ENCODE measurements at regions not wholly inside any gene's neighbourhood (a gene's known extent, or its start where the extent isn't known, plus 50 kb on each side); places are given as distances from the start of the nearest gene placed in this dataset.
"Not testable (repeated sequence)": the region's sequence is repeated elsewhere in the genome, so short reads cannot be mapped to it uniquely, and the experiment has no call there.

- H4K20me1 ChIP-seq (ENCODE audit: control insufficient read depth, insufficient read depth, low read depth, low read length): no peaks in the 10 kb centered on the region
- no peaks in the 10 kb centered on the region; the same call in 1 of the 2 replicates for H3K9me3 ChIP-seq (ENCODE audit: control insufficient read depth, insufficient read depth, low read length)
- no peaks in the 10 kb centered on the region for H3K36me3 ChIP-seq (ENCODE audit: control insufficient read depth, low read length)
- H3K4me1 ChIP-seq (ENCODE audit: control insufficient read depth, low read length): no peaks in the 10 kb centered on the region
- no peak overlapping the region for H3K4me2 ChIP-seq (ENCODE audit: low read length)
- no peaks in the 10 kb centered on the region for H3K27me3 ChIP-seq (ENCODE audit: control insufficient read depth, low read length)
- H3K79me2 ChIP-seq (ENCODE audit: control insufficient read depth, low read length): no peaks in the 10 kb centered on the region
- no peaks in the 10 kb centered on the region for H3K9me2 ChIP-seq (replicated peaks; ENCODE audit: control insufficient read depth, low read length)
- no peak for TF ChIP-seq CTCF (IDR thresholded peaks at IDR 0.05; ENCODE audit: low read depth, low read length, poor library complexity, severe bottlenecking)
- TF ChIP-seq EZH2phosphoT487 (IDR thresholded peaks at IDR 0.05; ENCODE audit: borderline replicate concordance, low read length): no peak
- H3F3A ChIP-seq (ENCODE audit: control insufficient read depth, insufficient read depth): no peaks in the 10 kb centered on the region
- H3K4me3 ChIP-seq (ENCODE audit: low read length): no peak overlapping the region
- no peak overlapping the region for H3K27ac ChIP-seq (ENCODE audit: low read depth, low read length)
Measured at GRCh38 chr5:12669326-12669725, 765.1 kb upstream of the CTNND2 start.

GRCh38 chr5:12668564-12668963, 764.3 kb upstream of the CTNND2 start:
- TF ChIP-seq EZH2phosphoT487 (IDR thresholded peaks at IDR 0.05; ENCODE audit: borderline replicate concordance, low read length) (no peak), CTCF (IDR thresholded peaks at IDR 0.05; ENCODE audit: low read depth, low read length, poor library complexity, severe bottlenecking) (no peak)
- H3F3A ChIP-seq (ENCODE audit: control insufficient read depth, insufficient read depth): no peaks in the 10 kb centered on the region
- no peaks in the 10 kb centered on the region for H3K79me2 ChIP-seq (ENCODE audit: control insufficient read depth, low read length)
- no peaks in the 10 kb centered on the region for H3K9me2 ChIP-seq (replicated peaks; ENCODE audit: control insufficient read depth, low read length)
- H3K9me3 ChIP-seq (ENCODE audit: control insufficient read depth, insufficient read depth, low read length): no peaks in the 10 kb centered on the region; the same call in 1 of the 2 replicates
- no peaks in the 10 kb centered on the region for H3K36me3 ChIP-seq (ENCODE audit: control insufficient read depth, low read length)
- no peak overlapping the region for H3K4me2 ChIP-seq (ENCODE audit: low read length)
- H3K4me3 ChIP-seq (ENCODE audit: low read length): no peak overlapping the region
- no peaks in the 10 kb centered on the region for H3K27me3 ChIP-seq (ENCODE audit: control insufficient read depth, low read length)
- no peaks in the 10 kb centered on the region for H3K4me1 ChIP-seq (ENCODE audit: control insufficient read depth, low read length)
- H3K27ac ChIP-seq (ENCODE audit: low read depth, low read length): no peak overlapping the region
- no peaks in the 10 kb centered on the region for H4K20me1 ChIP-seq (ENCODE audit: control insufficient read depth, insufficient read depth, low read depth, low read length)

- H3K4me1 ChIP-seq (ENCODE audit: control insufficient read depth, low read length): not testable (repeated sequence)
Measured at GRCh38 chr5:12667818-12668217, 763.6 kb upstream of the CTNND2 start.

DNA sequence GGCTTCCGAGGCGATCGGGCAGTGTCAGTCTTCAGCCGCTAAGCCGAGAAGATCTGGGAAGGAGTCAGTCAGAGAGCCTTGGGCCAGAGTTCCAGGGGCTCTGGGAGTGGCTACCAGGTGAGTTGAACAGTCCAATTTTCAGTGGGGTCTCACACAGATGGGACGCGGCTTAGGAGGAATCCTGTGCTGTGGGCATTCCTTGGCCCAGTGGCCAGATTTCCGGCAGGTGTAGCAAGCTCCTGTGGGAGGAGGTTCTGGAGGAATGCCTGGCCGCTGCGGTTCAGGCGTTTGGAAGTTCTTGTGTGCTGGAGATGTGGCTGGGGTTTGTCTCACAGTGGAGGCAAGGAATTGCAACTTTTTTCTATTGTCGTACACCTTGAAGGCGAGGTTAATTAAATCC, 761.5 kb upstream of the CTNND2 start:
- H3K4me1 ChIP-seq (ENCODE audit: control insufficient read depth, low read length); H3F3A ChIP-seq (ENCODE audit: control insufficient read depth, insufficient read depth); H3K27ac ChIP-seq (ENCODE audit: low read depth, low read length); H3K79me2 ChIP-seq (ENCODE audit: control insufficient read depth, low read length); H3K36me3 ChIP-seq (ENCODE audit: control insufficient read depth, low read length); H3K4me2 ChIP-seq (ENCODE audit: low read length); H3K9me2 ChIP-seq (replicated peaks; ENCODE audit: control insufficient read depth, low read length); H3K4me3 ChIP-seq (ENCODE audit: low read length); H4K20me1 ChIP-seq (ENCODE audit: control insufficient read depth, insufficient read depth, low read depth, low read length); H3K27me3 ChIP-seq (ENCODE audit: control insufficient read depth, low read length): not testable (repeated sequence)
- peaks cover 13% of the 10 kb centered on the region for H3K9me3 ChIP-seq (ENCODE audit: control insufficient read depth, insufficient read depth, low read length)

More at GRCh38 chr5:12667818-12668217, 763.6 kb upstream of the CTNND2 start:
- H3K9me3 ChIP-seq (ENCODE audit: control insufficient read depth, insufficient read depth, low read length); H4K20me1 ChIP-seq (ENCODE audit: control insufficient read depth, insufficient read depth, low read depth, low read length); H3K9me2 ChIP-seq (replicated peaks; ENCODE audit: control insufficient read depth, low read length); H3K79me2 ChIP-seq (ENCODE audit: control insufficient read depth, low read length); H3K4me3 ChIP-seq (ENCODE audit: low read length); H3K27me3 ChIP-seq (ENCODE audit: control insufficient read depth, low read length); H3K27ac ChIP-seq (ENCODE audit: low read depth, low read length); H3F3A ChIP-seq (ENCODE audit: control insufficient read depth, insufficient read depth); H3K36me3 ChIP-seq (ENCODE audit: control insufficient read depth, low read length); H3K4me2 ChIP-seq (ENCODE audit: low read length): not testable (repeated sequence)

Measured in DOHH2 (cell line).